ENCODE measurements at regions not wholly inside any gene's neighbourhood (a gene's known extent, or its start where the extent isn't known, plus 50 kb on each side); places are given as distances from the start of the nearest gene placed in this dataset.

- DNase-seq (ENCODE audit: low read depth) = peak; percentile 17
- no peak for TF ChIP-seq POLR2A (IDR thresholded peaks at IDR 0.05; ENCODE audit: extremely low read depth, insufficient read length)
- TF ChIP-seq MAX (IDR thresholded peaks at IDR 0.05; ENCODE audit: low read depth, low read length) = no peak
- no peak for TF ChIP-seq MYC (IDR thresholded peaks at IDR 0.05; ENCODE audit: low read depth, low read length)
- no peak for TF ChIP-seq CTCF (IDR thresholded peaks at IDR 0.05; ENCODE audit: low read depth, low read length)
- H3K4me3 ChIP-seq (ENCODE audit: low read depth, low read length) = no peak overlapping the region
Observed at GRCh38 chr7:18357691-18358090, 137.9 kb upstream of the HDAC9 start.

GRCh38 chr7:18361756-18362155 is 133.8 kb upstream of the HDAC9 start:
- TF ChIP-seq CTCF (IDR thresholded peaks at IDR 0.05; ENCODE audit: low read depth, low read length) (no peak), MAX (IDR thresholded peaks at IDR 0.05; ENCODE audit: low read depth, low read length) (no peak), MYC (IDR thresholded peaks at IDR 0.05; ENCODE audit: low read depth, low read length) (no peak)
- no peak for DNase-seq (ENCODE audit: low read depth)
- H3K4me3 ChIP-seq (ENCODE audit: low read depth, low read length) = no peak overlapping the region

GRCh38 chr7:18363751-18364380 is 131.7 kb upstream of the HDAC9 start:
- TF ChIP-seq MYC (IDR thresholded peaks at IDR 0.05; ENCODE audit: low read depth, low read length) = no peak
- TF ChIP-seq POLR2A (IDR thresholded peaks at IDR 0.05; ENCODE audit: extremely low read depth, insufficient read length) = no peak
- no peak for TF ChIP-seq MAX (IDR thresholded peaks at IDR 0.05; ENCODE audit: low read depth, low read length)
- TF ChIP-seq CTCF (IDR thresholded peaks at IDR 0.05; ENCODE audit: low read depth, low read length) = no peak
- no peak for DNase-seq (ENCODE audit: low read depth)
- no peak overlapping the region for H3K4me3 ChIP-seq (ENCODE audit: low read depth, low read length)

- no peak for DNase-seq (ENCODE audit: low read depth)
- TF ChIP-seq MYC (IDR thresholded peaks at IDR 0.05; ENCODE audit: low read depth, low read length) (no peak), MAX (IDR thresholded peaks at IDR 0.05; ENCODE audit: low read depth, low read length) (no peak), POLR2A (IDR thresholded peaks at IDR 0.05; ENCODE audit: extremely low read depth, insufficient read length) (no peak), CTCF (IDR thresholded peaks at IDR 0.05; ENCODE audit: low read depth, low read length) (no peak)
- no peak overlapping the region for H3K4me3 ChIP-seq (ENCODE audit: low read depth, low read length)
Observed at GRCh38 chr7:18364396-18364795, 131.2 kb upstream of the HDAC9 start.

GRCh38 chr7:18366394-18366793 is 129.2 kb upstream of the HDAC9 start:
- TF ChIP-seq CTCF (IDR thresholded peaks at IDR 0.05; ENCODE audit: low read depth, low read length) = no peak
- TF ChIP-seq MYC (IDR thresholded peaks at IDR 0.05; ENCODE audit: low read depth, low read length) = no peak
- no peak for TF ChIP-seq POLR2A (IDR thresholded peaks at IDR 0.05; ENCODE audit: extremely low read depth, insufficient read length)
- TF ChIP-seq MAX (IDR thresholded peaks at IDR 0.05; ENCODE audit: low read depth, low read length) = no peak
- no peak for DNase-seq (ENCODE audit: low read depth)
- no peak overlapping the region for H3K4me3 ChIP-seq (ENCODE audit: low read depth, low read length)

Measured in NB4 (cell line).